SKM-1 treated with dmso at 0.1 percent for 144 hours (cell line): ENCODE measurements at regions not wholly inside any gene's neighbourhood (a gene's known extent, or its start where the extent isn't known, plus 50 kb on each side); places are given as distances from the start of the nearest gene placed in this dataset.
A peak's percentile ranks its signal among the peaks of the same experiment; 100 is the strongest.

Source experiments
- DNase-seq: peaks from one replicate; lab custom pipeline; 2025; ENCODE audit not compliant: unreplicated experiment; lab: John Stamatoyannopoulos, UW

- no peak for DNase-seq
Measured at GRCh38 chr3:83513677-83514076, 1445.1 kb upstream of the CADM2 start.

GRCh38 chr3:83514130-83514914, 1444.5 kb upstream of the CADM2 start:
- DNase-seq, result no peak

GRCh38 chr3:83515123-83515522, 1443.7 kb upstream of the CADM2 start:
- no peak for DNase-seq

- peak; percentile 59 for DNase-seq
Measured at GRCh38 chr3:83523470-83524073, 1435.2 kb upstream of the CADM2 start.

GRCh38 chr3:83524901-83525300, 1433.9 kb upstream of the CADM2 start:
- no peak for DNase-seq

- DNase-seq, result peak; percentile 2
Measured at GRCh38 chr3:83559082-83559481, 1399.7 kb upstream of the CADM2 start.

GRCh38 chr3:83567935-83568334, 1390.9 kb upstream of the CADM2 start:
- DNase-seq, result no peak

- DNase-seq, result no peak
Measured at GRCh38 chr3:83581546-83581945, 1377.2 kb upstream of the CADM2 start.

GRCh38 chr3:83601704-83602103, 1357.1 kb upstream of the CADM2 start:
- no peak for DNase-seq

GRCh38 chr3:83622526-83622925, 1336.3 kb upstream of the CADM2 start:
- DNase-seq, result no peak

- DNase-seq, result no peak
Measured at GRCh38 chr3:83625261-83625660, 1333.5 kb upstream of the CADM2 start.

- DNase-seq, result no peak
Measured at GRCh38 chr3:83628471-83628870, 1330.3 kb upstream of the CADM2 start.

GRCh38 chr3:83632526-83632925, 1326.3 kb upstream of the CADM2 start:
- no peak for DNase-seq

- DNase-seq, result no peak
Measured at GRCh38 chr3:83633758-83634157, 1325.0 kb upstream of the CADM2 start.

- no peak for DNase-seq
Measured at GRCh38 chr3:83649692-83650091, 1309.1 kb upstream of the CADM2 start.

GRCh38 chr3:83655083-83655482, 1303.7 kb upstream of the CADM2 start:
- DNase-seq, result no peak

- no peak for DNase-seq
Measured at GRCh38 chr3:83662381-83662960, 1296.3 kb upstream of the CADM2 start.

GRCh38 chr3:83670416-83670815, 1288.4 kb upstream of the CADM2 start:
- DNase-seq, result no peak

GRCh38 chr3:83683937-83684598, 1274.7 kb upstream of the CADM2 start:
- DNase-seq, result no peak

- no peak for DNase-seq
Measured at GRCh38 chr3:83706669-83707068, 1252.1 kb upstream of the CADM2 start.

GRCh38 chr3:83715307-83715706, 1243.5 kb upstream of the CADM2 start:
- no peak for DNase-seq

- DNase-seq, result no peak
Measured at GRCh38 chr3:83729576-83729975, 1229.2 kb upstream of the CADM2 start.
